Adrenal gland (tissue), 5 donors: ENCODE measurements at regions not wholly inside any gene's neighbourhood (a gene's known extent, or its start where the extent isn't known, plus 50 kb on each side); places are given as distances from the start of the nearest gene placed in this dataset.

Experiments
- CTCF ChIP-seq, 6 experiments: fragments of 450-650 bp in 4 of 6; fragments of 200-600 bp in 2 of 6; sonication (generic) in 1 of 6; IDR thresholded peaks; 1 replicate in 5 of 6; 2 replicates in 1 of 6; pipeline versions ENCODE4 v1.5.1 to v1.8.0; 2016 to 2021; ENCODE audit warnings: antibody characterized with exemption in 6 of 6, mild to moderate bottlenecking in 2 of 6, moderate library complexity in 1 of 6
- POLR2A ChIP-seq, 2 donors: fragments of 450-650 bp; IDR thresholded peaks; one replicate each; pipeline ENCODE4 v1.6.1; 2017; ENCODE audit warnings: antibody characterized with exemption in 2 of 2, mild to moderate bottlenecking in 2 of 2, moderate library complexity in 1 of 2
- donor health status: DM: no; HTN: no; CAD: no.

GRCh38 chr13:110773480-110773879, 60.0 kb downstream of the ING1 start:
- no peak for TF ChIP-seq CTCF (IDR thresholded peaks at IDR 0.05)
- TF ChIP-seq POLR2A (IDR thresholded peaks at IDR 0.05), result no peak
